Caco-2 (cell line): ENCODE measurements at regions not wholly inside any gene's neighbourhood (a gene's known extent, or its start where the extent isn't known, plus 50 kb on each side); places are given as distances from the start of the nearest gene placed in this dataset.

Source experiments
- BruUV-seq: library from RNA; stranded (reverse); fragments of 400-500 nt; replicated peaks from 2 replicates; lab custom pipeline; 2021; lab: Mats Ljungman, UMichigan
- CTCF ChIA-PET: fragments of 300-600 bp; sonication (Branson Sonifier 250); formaldehyde crosslinking; loops from one replicate; lab custom pipeline; 2022; ENCODE audit warnings: antibody characterized with exemption; lab: Charles Lee
- POLR2A ChIA-PET: fragments of 300-600 bp; sonication (Branson Sonifier 250); formaldehyde crosslinking; loops from one replicate; lab custom pipeline; 2022; ENCODE audit warnings: antibody characterized with exemption; lab: Charles Lee
- DNase-seq, 2 experiments: peaks; one replicate each; pipeline versions ENCODE4 v3.0.0 to v3.0.0-alpha.2; 2020 to 2022
- H3K27me3 ChIP-seq: replicated peaks from 2 replicates; pipeline ENCODE4 v1.6.0; 2011; ENCODE audit warnings: low read length; ENCODE audit not compliant: control insufficient read depth, insufficient read depth
- H3K36me3 ChIP-seq: 2 replicates; pipeline ENCODE4 v1.5.1; 2011; ENCODE audit warnings: low read length; ENCODE audit not compliant: control insufficient read depth, insufficient read depth
- H3K4me1 ChIP-seq: fragments of 250-450 bp; sonication (Bioruptor Pico); 2 replicates; pipeline ENCODE4 v1.5.1; 2020; ENCODE audit warnings: mild to moderate bottlenecking
- H3K4me3 ChIP-seq: 2 replicates; pipeline ENCODE4 v1.5.1; 2011; ENCODE audit warnings: low read depth, mild to moderate bottlenecking, control low read depth, low read length
- H3K9me3 ChIP-seq: fragments of 250-450 bp; sonication (Bioruptor Pico); 2 replicates; pipeline ENCODE4 v1.5.1; 2020; ENCODE audit warnings: mild to moderate bottlenecking, moderate library complexity
- H3K27ac Mint-ChIP-seq: one replicate; pipeline ENCODE4 v1.8.0; 2022; ENCODE audit warnings: mixed read lengths; ENCODE audit not compliant: unreplicated experiment
- H3K27me3 Mint-ChIP-seq: one replicate; pipeline ENCODE4 v1.8.0; 2022; ENCODE audit warnings: mixed read lengths; ENCODE audit not compliant: insufficient read depth, unreplicated experiment
- H3K36me3 Mint-ChIP-seq: one replicate; pipeline ENCODE4 v1.8.0; 2022; ENCODE audit warnings: mild to moderate bottlenecking, mixed read lengths; ENCODE audit not compliant: insufficient read depth, unreplicated experiment
- H3K4me1 Mint-ChIP-seq: one replicate; pipeline ENCODE4 v1.8.0; 2022; ENCODE audit warnings: low read depth, mixed read lengths; ENCODE audit not compliant: unreplicated experiment
- H3K4me3 Mint-ChIP-seq: one replicate; pipeline ENCODE4 v1.8.0; 2022; ENCODE audit warnings: mild to moderate bottlenecking, moderate library complexity, mixed read lengths; ENCODE audit not compliant: unreplicated experiment
- H3K9me3 Mint-ChIP-seq: one replicate; pipeline ENCODE4 v1.8.0; 2022; ENCODE audit warnings: mixed read lengths; ENCODE audit not compliant: unreplicated experiment
- CTCF ChIP-seq, 2 experiments: fragments of 200-600 bp in 1 of 2; IDR thresholded peaks; 1 replicate in 1 of 2; 2 replicates in 1 of 2; pipeline versions ENCODE4 v1.5.1 to v1.8.0; 2011 to 2022; ENCODE audit warnings: antibody characterized with exemption in 1 of 2, control low read depth in 1 of 2, inconsistent platforms in 1 of 2, low read depth in 1 of 2, low read length in 1 of 2, mild to moderate bottlenecking in 1 of 2, moderate library complexity in 1 of 2; ENCODE audit not compliant: insufficient read depth in 1 of 2, severe bottlenecking in 1 of 2, unreplicated experiment in 1 of 2
- intact Hi-C: fragments of 100-400 bp; cut with micrococcal nuclease; formaldehyde crosslinking; loops from one replicate; pipeline ENCODE4 v1.10.0; 2022; ENCODE audit not compliant: unreplicated experiment

GRCh38 chr11:134999590-134999989, 587.5 kb upstream of the B3GAT1 start:
- Mint-ChIP-seq H3K9me3 (peaks cover 15% of the 10 kb centered on the region), H3K4me1 (peaks cover 2% of the 10 kb centered on the region), H3K36me3 (no peaks in the 10 kb centered on the region), H3K27me3 (no peaks in the 10 kb centered on the region), H3K27ac (no peak overlapping the region), H3K4me3 (no peak overlapping the region)
- H3K9me3 ChIP-seq = no peaks in the 10 kb centered on the region
- ChIA-PET POLR2A (no interaction called here), CTCF (interaction anchor here (1.8 kb wide), 1 partner anchor 9 kb away, joined by 4 read pairs; no protein-coding TSS in a partner anchor)
- BruUV-seq = no TSS peak
- peaks cover 10% of the 10 kb centered on the region for H3K4me1 ChIP-seq
- intact Hi-C loops = no loop called here
- H3K4me3 ChIP-seq = no peak overlapping the region
- H3K36me3 ChIP-seq = no peaks in the 10 kb centered on the region
- TF ChIP-seq CTCF (IDR thresholded peaks at IDR 0.05; ENCODE audit: insufficient read depth in 1 of 2, low read depth in 1 of 2, low read length in 1 of 2, severe bottlenecking in 1 of 2, unreplicated experiment in 1 of 2) = no peak
- no peak for DNase-seq
- no peaks in the 10 kb centered on the region for H3K27me3 ChIP-seq

- Mint-ChIP-seq H3K9me3 (peaks cover 15% of the 10 kb centered on the region), H3K27me3 (no peaks in the 10 kb centered on the region), H3K4me3 (no peak overlapping the region), H3K27ac (no peak overlapping the region), H3K4me1 (peaks cover 15% of the 10 kb centered on the region), H3K36me3 (no peaks in the 10 kb centered on the region)
- intact Hi-C loops = no loop called here
- DNase-seq = no peak
- POLR2A ChIA-PET = no interaction called here
- BruUV-seq = no TSS peak
- Histone ChIP-seq H3K4me3 (no peak overlapping the region), H3K36me3 (no peaks in the 10 kb centered on the region), H3K4me1 (peaks cover 16% of the 10 kb centered on the region), H3K27me3 (no peaks in the 10 kb centered on the region), H3K9me3 (no peaks in the 10 kb centered on the region)
- CTCF ChIA-PET = no interaction called here
- no peak for TF ChIP-seq CTCF (IDR thresholded peaks at IDR 0.05; ENCODE audit: insufficient read depth in 1 of 2, low read depth in 1 of 2, low read length in 1 of 2, severe bottlenecking in 1 of 2, unreplicated experiment in 1 of 2)
Observed at GRCh38 chr11:134997652-134998320, 585.7 kb upstream of the B3GAT1 start.

DNA sequence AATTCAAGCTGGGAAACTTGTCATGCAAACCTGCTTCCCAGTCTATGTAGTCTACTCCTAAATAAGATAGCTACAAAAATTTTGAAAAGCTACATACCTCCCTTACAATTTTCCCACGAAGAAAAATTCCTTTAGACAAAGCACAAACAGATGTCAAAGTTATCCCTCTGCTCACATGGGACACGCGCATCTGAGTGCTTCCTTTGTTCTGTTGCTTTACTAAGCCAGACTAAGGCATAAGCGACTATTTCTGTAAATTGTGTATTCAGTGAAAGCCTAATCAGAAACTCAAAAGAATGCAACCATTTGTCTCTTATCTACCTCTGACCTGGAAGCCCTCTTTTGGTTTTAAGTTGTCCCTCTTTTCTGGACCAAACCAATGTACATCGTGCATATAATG, 583.7 kb upstream of the B3GAT1 start:
- no peak for TF ChIP-seq CTCF (IDR thresholded peaks at IDR 0.05; ENCODE audit: insufficient read depth in 1 of 2, low read depth in 1 of 2, low read length in 1 of 2, severe bottlenecking in 1 of 2, unreplicated experiment in 1 of 2)
- peaks cover 16% of the 10 kb centered on the region for H3K4me1 ChIP-seq
- CTCF ChIA-PET = no interaction called here
- Mint-ChIP-seq H3K27me3 (no peaks in the 10 kb centered on the region), H3K27ac (no peak overlapping the region), H3K4me1 (peaks cover 15% of the 10 kb centered on the region), H3K4me3 (no peak overlapping the region), H3K36me3 (no peaks in the 10 kb centered on the region), H3K9me3 (peaks cover 19% of the 10 kb centered on the region)
- H3K4me3 ChIP-seq = no peak overlapping the region
- POLR2A ChIA-PET = interaction anchor here (0.7 kb wide), 1 partner anchor 643 kb away, joined by 5 read pairs; no protein-coding TSS in a partner anchor
- intact Hi-C loops = no loop called here
- H3K36me3 ChIP-seq = no peaks in the 10 kb centered on the region
- no peak for DNase-seq
- no peaks in the 10 kb centered on the region for H3K9me3 ChIP-seq
- no TSS peak for BruUV-seq
- H3K27me3 ChIP-seq = no peaks in the 10 kb centered on the region
